ENCODE measurements at regions not wholly inside any gene's neighbourhood (a gene's known extent, or its start where the extent isn't known, plus 50 kb on each side); places are given as distances from the start of the nearest gene placed in this dataset.

DNA sequence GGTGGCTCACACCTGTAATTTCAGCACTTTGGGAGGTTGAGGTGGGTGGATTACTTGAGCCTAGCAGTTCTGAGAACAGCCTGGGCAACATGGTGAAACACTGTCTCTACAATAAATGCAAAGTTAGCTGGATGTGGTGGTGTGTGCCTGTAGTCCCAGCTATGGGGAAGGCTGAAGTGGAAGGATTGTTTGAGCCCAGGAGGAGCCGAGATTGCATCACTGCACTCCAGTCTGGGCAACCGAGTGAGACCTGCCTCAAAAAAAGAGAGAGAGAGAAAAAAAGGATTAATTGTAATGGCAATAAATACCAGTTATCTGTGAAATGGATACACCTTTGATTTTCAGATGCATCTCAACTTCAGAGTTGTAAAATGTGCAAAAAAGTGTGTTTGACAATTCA, 58.8 kb downstream of the SPRY1 start:
- DNase-seq: no peak

DNA sequence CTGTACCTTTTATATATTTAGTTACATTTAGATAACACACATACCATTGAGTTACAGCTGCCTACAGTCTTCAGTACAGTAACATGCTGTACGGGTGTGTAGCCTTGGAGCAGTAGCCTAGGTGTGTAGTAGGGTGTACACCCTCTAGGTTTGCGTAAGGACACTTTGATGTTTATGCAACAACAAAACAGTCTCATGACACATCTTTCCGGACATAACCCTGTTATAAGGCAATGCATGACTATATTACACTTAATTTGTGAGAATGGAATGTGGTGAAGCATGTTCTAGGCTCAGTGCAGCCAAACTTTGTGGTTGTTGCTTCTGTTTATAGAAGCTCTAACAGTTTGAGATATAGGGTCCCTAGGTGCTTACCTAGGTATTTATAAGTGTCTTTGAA, 65.4 kb downstream of the SPRY1 start:
- DNase-seq: no peak

DNA sequence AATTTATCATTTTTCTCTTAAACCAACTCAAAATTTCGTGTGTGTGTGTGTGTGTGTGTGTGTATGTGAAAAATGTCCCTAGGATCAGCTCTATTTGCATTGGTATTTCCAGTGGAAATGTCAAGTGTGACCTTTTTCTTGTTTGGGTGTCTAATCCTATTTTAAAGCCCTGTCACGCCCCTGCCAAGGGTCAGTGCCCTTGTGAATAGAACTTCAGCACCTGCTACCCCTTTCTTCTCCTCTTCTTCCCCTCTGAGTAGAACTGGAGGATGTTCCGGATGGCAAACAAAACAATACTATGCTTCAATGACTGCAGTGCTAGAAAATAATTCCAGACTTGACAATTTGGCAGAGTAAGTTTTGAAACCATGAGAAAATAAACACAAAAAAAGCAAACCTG, 67.3 kb downstream of the SPRY1 start:
- no peak for DNase-seq

DNA sequence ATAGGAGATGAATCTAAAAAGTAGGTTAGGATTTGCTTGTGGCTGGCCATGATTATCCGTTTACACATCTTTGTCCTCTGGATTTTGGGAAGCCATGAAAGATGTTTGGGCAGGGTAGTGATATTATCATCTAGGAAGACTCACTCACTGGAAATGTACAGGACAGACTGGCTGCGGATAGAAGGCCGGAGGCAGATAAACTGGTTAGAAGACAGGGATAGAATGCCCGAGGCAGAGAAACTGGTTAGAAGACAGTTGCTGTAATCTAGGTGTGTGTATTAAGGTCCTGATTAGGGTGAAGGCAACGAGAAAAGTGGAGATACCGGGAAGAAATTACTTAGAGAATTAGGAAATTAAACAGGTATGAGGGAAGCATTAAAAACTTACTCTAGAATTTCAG, 68.8 kb downstream of the SPRY1 start:
- no peak for DNase-seq

GRCh38 chr4:123466080-123466785, 69.6 kb downstream of the SPRY1 start:
- no peak for DNase-seq

GRCh38 chr4:123468479-123469031, 72.0 kb downstream of the SPRY1 start:
- no peak for DNase-seq

- no peak for DNase-seq
Measured at GRCh38 chr4:123469245-123469644, 72.7 kb downstream of the SPRY1 start.

DNA sequence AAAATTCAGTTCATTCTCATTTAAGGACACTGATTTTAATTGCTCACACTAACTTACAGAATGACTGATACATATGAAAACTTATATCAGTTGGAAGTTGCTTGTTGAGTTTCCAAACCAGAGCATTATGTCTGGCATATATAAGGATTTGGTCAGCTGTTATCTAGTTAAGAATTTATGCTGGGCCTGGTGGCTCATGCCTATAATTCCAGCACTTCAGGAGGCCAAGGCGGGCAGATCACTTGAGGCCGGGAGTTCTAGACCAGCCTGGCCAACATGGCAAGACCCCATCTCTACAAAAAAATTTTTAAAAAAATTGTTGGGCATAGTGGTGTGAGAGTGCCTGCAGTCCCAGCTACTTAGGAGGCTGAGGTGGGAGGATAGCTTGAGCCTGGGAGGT, 73.1 kb downstream of the SPRY1 start:
- no peak for DNase-seq

DNA sequence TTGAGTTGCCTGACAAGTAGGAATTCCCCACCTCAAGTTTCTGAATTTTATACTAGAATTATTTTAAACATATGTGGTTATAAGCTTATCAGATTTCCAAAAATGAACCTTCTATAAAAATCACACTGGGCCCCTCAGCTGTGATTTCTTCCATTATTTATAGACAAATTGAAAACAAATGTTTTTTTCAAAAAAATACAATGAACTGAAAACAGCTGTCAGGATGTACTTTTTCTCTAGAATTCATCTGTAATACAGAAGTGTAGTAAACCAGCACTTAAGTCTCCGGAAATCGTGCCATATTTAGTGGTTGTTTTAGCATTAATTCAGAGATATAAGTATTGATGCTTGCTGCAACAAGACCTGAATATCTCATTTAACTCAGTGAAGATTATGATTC, 74.0 kb downstream of the SPRY1 start:
- no peak for DNase-seq

DNA sequence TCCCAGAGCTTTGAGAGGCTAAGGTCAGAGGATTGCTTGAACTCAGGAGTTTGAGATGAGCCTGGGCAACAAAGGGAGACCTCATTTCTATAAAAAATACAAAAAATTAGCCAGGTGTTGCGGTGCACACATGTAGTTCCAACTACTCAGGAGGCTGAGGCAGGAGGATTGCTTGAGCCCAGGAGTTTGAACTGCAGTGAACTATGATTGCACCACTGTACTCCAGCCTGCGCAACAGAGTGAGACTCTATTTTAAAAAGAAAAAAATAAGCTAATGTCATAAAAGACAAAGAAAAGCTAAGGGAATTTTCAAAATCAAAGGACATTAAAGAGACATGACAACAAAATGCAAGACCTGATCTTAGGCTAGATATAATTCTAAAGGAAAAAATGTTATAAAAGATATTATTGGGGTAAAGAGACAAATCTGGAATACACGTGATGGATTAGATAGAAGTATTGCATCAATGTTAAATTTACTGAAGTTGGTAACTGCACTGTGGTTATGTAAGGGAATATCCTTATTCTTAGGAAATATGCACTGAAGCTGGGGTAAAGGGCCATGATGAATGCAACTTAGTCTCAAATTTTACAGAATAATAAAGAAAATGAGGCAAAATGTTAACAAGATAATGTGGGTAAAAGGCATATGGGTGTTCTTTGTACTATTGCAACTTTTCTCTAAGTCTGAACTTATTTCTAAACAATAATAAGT, 75.2 kb downstream of the SPRY1 start:
- DNase-seq: no peak

DNA sequence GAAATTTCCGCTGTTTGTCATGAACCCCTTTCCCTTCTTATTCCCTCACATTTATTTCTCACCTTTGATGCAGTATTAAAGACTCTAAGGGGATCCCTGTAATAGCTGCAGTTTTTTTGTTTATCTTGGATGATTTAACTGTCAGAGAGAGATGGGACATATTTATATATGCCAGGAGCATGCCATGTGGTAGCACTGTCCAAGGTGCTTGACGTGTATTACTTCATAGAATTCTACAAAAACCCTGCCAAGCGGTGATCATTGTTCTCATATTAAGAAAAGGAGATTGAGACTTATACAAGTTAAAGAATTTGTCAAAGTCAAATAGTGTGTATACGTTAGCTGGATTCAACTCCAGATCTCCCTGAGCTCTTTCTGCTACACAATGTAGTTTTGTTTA, 78.2 kb downstream of the SPRY1 start:
- DNase-seq: no peak

- DNase-seq: no peak
Measured at GRCh38 chr4:123476089-123476488, 79.5 kb downstream of the SPRY1 start.

DNA sequence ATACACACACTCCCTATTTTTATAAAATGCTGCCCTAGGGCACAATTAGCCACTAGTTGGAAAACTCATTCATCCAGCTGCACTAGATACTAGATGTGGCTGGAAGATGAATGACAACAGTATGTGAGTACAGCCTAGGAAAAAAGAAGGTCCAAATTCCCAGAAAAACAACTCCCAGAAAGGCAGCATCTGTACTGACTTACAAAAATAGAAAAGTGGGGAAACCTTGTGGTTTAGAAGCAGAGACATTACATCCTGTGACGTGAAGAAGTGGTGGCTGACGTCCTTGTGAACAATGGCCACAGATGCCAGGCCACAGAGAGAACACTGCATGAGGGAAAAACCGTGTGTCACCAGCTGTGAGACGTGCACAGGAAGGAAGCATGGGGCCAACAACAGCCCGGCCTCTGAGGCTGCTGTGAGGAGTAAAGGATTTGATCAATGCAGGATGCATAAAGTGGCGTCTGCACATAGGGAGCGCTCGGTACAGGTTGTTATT, 81.2 kb downstream of the SPRY1 start:
- DNase-seq: no peak

- DNase-seq: peak; percentile 52
Measured at GRCh38 chr4:123478859-123479345, 82.3 kb downstream of the SPRY1 start.

DNA sequence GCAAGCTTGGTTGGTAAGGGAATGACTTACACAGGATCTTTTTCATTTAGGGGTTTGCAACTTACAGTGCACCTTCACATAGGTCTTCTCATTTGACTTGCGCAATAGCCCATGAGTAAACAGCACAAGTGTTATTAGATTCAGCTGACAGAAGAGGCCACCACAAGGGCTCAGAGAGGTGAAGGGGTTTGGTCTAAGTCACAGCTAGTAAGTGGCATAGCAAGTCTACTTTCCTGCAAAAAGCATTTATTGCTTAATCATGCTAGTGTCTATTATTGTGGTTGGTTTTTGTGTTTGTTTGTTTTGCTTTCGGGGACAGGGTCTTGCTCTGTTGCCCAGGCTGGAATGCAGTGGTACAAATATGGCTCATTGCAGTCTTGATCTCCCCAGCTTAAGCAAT, 83.3 kb downstream of the SPRY1 start:
- DNase-seq: peak; percentile 76

GRCh38 chr4:123480706-123481418, 84.3 kb downstream of the SPRY1 start:
- no peak for DNase-seq

- DNase-seq: no peak
Measured at GRCh38 chr4:123481717-123482116, 85.1 kb downstream of the SPRY1 start.

GRCh38 chr4:123484291-123484926, 87.8 kb downstream of the SPRY1 start:
- peak; percentile 67 for DNase-seq

DNA sequence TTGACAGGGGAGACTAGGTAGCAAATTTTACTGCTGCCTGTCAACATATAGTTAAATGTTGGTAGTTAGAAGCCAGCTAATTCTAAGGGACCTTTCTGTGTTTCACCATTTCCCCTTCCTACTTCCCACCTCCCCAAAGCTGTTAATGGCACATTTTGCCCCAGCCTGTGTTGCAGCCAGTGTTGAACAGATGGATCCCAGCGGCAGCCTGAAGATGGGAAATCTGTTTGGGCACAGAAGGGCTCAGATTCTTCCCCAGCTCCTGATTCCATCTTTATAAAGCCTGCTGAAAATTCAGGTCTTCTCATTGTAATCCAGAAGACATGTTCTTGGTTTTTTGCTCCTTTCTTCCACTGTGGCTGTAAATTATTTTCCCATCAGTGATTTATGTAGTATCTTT, 89.0 kb downstream of the SPRY1 start:
- no peak for DNase-seq

GRCh38 chr4:123488916-123489315, 92.3 kb downstream of the SPRY1 start:
- DNase-seq: no peak

GRCh38 chr4:123495530-123495929, 98.9 kb downstream of the SPRY1 start:
- no peak for DNase-seq

- DNase-seq: no peak
Measured at GRCh38 chr4:123496421-123496820, 99.8 kb downstream of the SPRY1 start.

DNA sequence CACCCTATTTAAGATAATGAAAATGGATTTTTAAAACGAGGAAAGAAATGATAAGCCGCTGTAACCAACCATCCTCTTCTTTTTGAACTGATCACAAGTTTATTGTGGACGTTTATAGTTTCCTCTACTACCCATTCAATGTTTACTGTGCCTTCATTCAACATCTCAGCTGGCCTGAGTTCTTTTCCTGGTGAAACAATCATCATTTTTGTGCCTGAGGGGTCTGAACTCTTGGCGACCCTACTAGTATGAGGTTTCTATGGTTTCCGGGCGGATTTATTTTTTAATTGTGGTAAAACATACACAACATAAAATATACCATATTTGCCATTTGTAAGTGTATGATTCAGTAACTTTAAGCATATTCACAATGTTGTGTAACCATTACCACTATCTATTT, 100.7 kb downstream of the SPRY1 start:
- DNase-seq: no peak

Measured in NCI-H510A treated with DMSO at 0.1 percent for 48 hours (cell line).